Stimulated activated CD4-positive, alpha-beta T cell treated with anti-CD3 and anti-CD28 coated beads, Interleukin-4, amount 100 ng/mL, for 1 hour (primary cell): ENCODE measurements at regions not wholly inside any gene's neighbourhood (a gene's known extent, or its start where the extent isn't known, plus 50 kb on each side); places are given as distances from the start of the nearest gene placed in this dataset.
"Not testable (repeated sequence)": the region's sequence is repeated elsewhere in the genome, so short reads cannot be mapped to it uniquely, and the experiment has no call there.

Experiments
- DNase-seq: peaks from one replicate; pipeline ENCODE4 v3.0.0-alpha.2; 2020

- no peak for DNase-seq
Measured at GRCh38 chr17:70891306-70891705, 722.0 kb downstream of the KCNJ2 start.

- no peak for DNase-seq
Measured at GRCh38 chr17:70892527-70892926, 723.2 kb downstream of the KCNJ2 start.

- DNase-seq, result no peak
Measured at GRCh38 chr17:70896843-70897242, 727.5 kb downstream of the KCNJ2 start.

- DNase-seq, result no peak
Measured at GRCh38 chr17:70897446-70897845, 728.1 kb downstream of the KCNJ2 start.

GRCh38 chr17:70901870-70902269, 732.5 kb downstream of the KCNJ2 start:
- DNase-seq, result no peak

GRCh38 chr17:70905796-70906195, 736.5 kb downstream of the KCNJ2 start:
- DNase-seq, result no peak

GRCh38 chr17:70906808-70907207, 737.5 kb downstream of the KCNJ2 start:
- no peak for DNase-seq

GRCh38 chr17:70912716-70913485, 743.6 kb downstream of the KCNJ2 start:
- DNase-seq, result no peak

- no peak for DNase-seq
Measured at GRCh38 chr17:70916469-70916868, 747.1 kb downstream of the KCNJ2 start.

GRCh38 chr17:70919241-70919640, 749.9 kb downstream of the KCNJ2 start:
- no peak for DNase-seq

GRCh38 chr17:70920416-70920815, 751.1 kb downstream of the KCNJ2 start:
- DNase-seq, result no peak

- DNase-seq, result no peak
Measured at GRCh38 chr17:70922268-70922667, 752.9 kb downstream of the KCNJ2 start.

GRCh38 chr17:70924776-70925175, 755.4 kb downstream of the KCNJ2 start:
- DNase-seq, result no peak

- no peak for DNase-seq
Measured at GRCh38 chr17:70929226-70929625, 759.9 kb downstream of the KCNJ2 start.

GRCh38 chr17:70934231-70934630, 764.9 kb downstream of the KCNJ2 start:
- no peak for DNase-seq

GRCh38 chr17:70934835-70935234, 765.5 kb downstream of the KCNJ2 start:
- DNase-seq, result no peak

GRCh38 chr17:70936724-70937123, 767.4 kb downstream of the KCNJ2 start:
- no peak for DNase-seq

- DNase-seq, result no peak
Measured at GRCh38 chr17:70938336-70938735, 769.0 kb downstream of the KCNJ2 start.

- DNase-seq, result no peak
Measured at GRCh38 chr17:70945386-70945785, 776.1 kb downstream of the KCNJ2 start.

GRCh38 chr17:70947215-70947614, 777.9 kb downstream of the KCNJ2 start:
- no peak for DNase-seq

GRCh38 chr17:70947636-70948565, 778.6 kb downstream of the KCNJ2 start:
- DNase-seq, result no peak

GRCh38 chr17:70953140-70953539, 783.8 kb downstream of the KCNJ2 start:
- not testable (repeated sequence) for DNase-seq

GRCh38 chr17:70955441-70955840, 786.1 kb downstream of the KCNJ2 start:
- DNase-seq, result no peak

- DNase-seq, result no peak
Measured at GRCh38 chr17:70956726-70957125, 787.4 kb downstream of the KCNJ2 start.
